ENCODE measurements at regions not wholly inside any gene's neighbourhood (a gene's known extent, or its start where the extent isn't known, plus 50 kb on each side); places are given as distances from the start of the nearest gene placed in this dataset.

- Histone ChIP-seq H3K27me3 (ENCODE audit: control insufficient read depth in 3 of 3, insufficient read depth in 3 of 3, low read length in 3 of 3) (no peaks in the 10 kb centered on the region), H3K9ac (ENCODE audit: low read depth in 1 of 3, low read length in 3 of 3) (no peak overlapping the region), H3K27ac (ENCODE audit: low read depth, low read length) (no peak overlapping the region), H3K36me3 (ENCODE audit: control insufficient read depth in 3 of 3, insufficient read depth in 3 of 3, low read length in 3 of 3) (no peaks in the 10 kb centered on the region), H3K9me3 (ENCODE audit: control insufficient read depth in 3 of 3, low read length in 3 of 3) (no peaks in the 10 kb centered on the region), H3K4me3 (ENCODE audit: low read length in 3 of 3) (no peak overlapping the region), H3K4me1 (ENCODE audit: control insufficient read depth in 3 of 3, insufficient read depth in 3 of 3, low read length in 3 of 3) (no peaks in the 10 kb centered on the region)
Measured at GRCh38 chr10:63077800-63078199, 55.3 kb upstream of the NRBF2 start.

GRCh38 chr10:63072951-63073350 lies 60.2 kb upstream of the NRBF2 start:
- H3K9me3 ChIP-seq (ENCODE audit: control insufficient read depth in 3 of 3, low read length in 3 of 3): no peaks in the 10 kb centered on the region
- H3K27me3 ChIP-seq (ENCODE audit: control insufficient read depth in 3 of 3, insufficient read depth in 3 of 3, low read length in 3 of 3): peaks cover 0 to 3% (median 0%) of the 10 kb centered on the region in 3 donors
- no peak overlapping the region for H3K4me3 ChIP-seq (ENCODE audit: low read length in 3 of 3)
- H3K4me1 ChIP-seq (ENCODE audit: control insufficient read depth in 3 of 3, insufficient read depth in 3 of 3, low read length in 3 of 3): no peaks in the 10 kb centered on the region
- no peak overlapping the region for H3K27ac ChIP-seq (ENCODE audit: low read depth, low read length)
- no peaks in the 10 kb centered on the region for H3K36me3 ChIP-seq (ENCODE audit: control insufficient read depth in 3 of 3, insufficient read depth in 3 of 3, low read length in 3 of 3)
- no peak overlapping the region for H3K9ac ChIP-seq (ENCODE audit: low read depth in 1 of 3, low read length in 3 of 3)

GRCh38 chr10:63071145-63071544 lies 62.0 kb upstream of the NRBF2 start:
- H3K4me1 ChIP-seq (ENCODE audit: control insufficient read depth in 3 of 3, insufficient read depth in 3 of 3, low read length in 3 of 3): no peaks in the 10 kb centered on the region
- H3K9ac ChIP-seq (ENCODE audit: low read depth in 1 of 3, low read length in 3 of 3): no peak overlapping the region
- H3K27me3 ChIP-seq (ENCODE audit: control insufficient read depth in 3 of 3, insufficient read depth in 3 of 3, low read length in 3 of 3): peaks cover 0 to 3% (median 0%) of the 10 kb centered on the region in 3 donors
- no peak overlapping the region for H3K4me3 ChIP-seq (ENCODE audit: low read length in 3 of 3)
- no peaks in the 10 kb centered on the region for H3K9me3 ChIP-seq (ENCODE audit: control insufficient read depth in 3 of 3, low read length in 3 of 3)
- H3K36me3 ChIP-seq (ENCODE audit: control insufficient read depth in 3 of 3, insufficient read depth in 3 of 3, low read length in 3 of 3): no peaks in the 10 kb centered on the region
- no peak overlapping the region for H3K27ac ChIP-seq (ENCODE audit: low read depth, low read length)

GRCh38 chr10:63069318-63069717 lies 63.8 kb upstream of the NRBF2 start:
- no peak overlapping the region for H3K9ac ChIP-seq (ENCODE audit: low read depth in 1 of 3, low read length in 3 of 3)
- no peaks in the 10 kb centered on the region for H3K9me3 ChIP-seq (ENCODE audit: control insufficient read depth in 3 of 3, low read length in 3 of 3)
- H3K36me3 ChIP-seq (ENCODE audit: control insufficient read depth in 3 of 3, insufficient read depth in 3 of 3, low read length in 3 of 3): no peaks in the 10 kb centered on the region
- no peak overlapping the region for H3K27ac ChIP-seq (ENCODE audit: low read depth, low read length)
- H3K4me3 ChIP-seq (ENCODE audit: low read length in 3 of 3): no peak overlapping the region
- no peaks in the 10 kb centered on the region for H3K4me1 ChIP-seq (ENCODE audit: control insufficient read depth in 3 of 3, insufficient read depth in 3 of 3, low read length in 3 of 3)
- peaks cover 0 to 3% (median 0%) of the 10 kb centered on the region in 3 donors for H3K27me3 ChIP-seq (ENCODE audit: control insufficient read depth in 3 of 3, insufficient read depth in 3 of 3, low read length in 3 of 3)

GRCh38 chr10:63068246-63068645 lies 64.9 kb upstream of the NRBF2 start:
- Histone ChIP-seq H3K27me3 (ENCODE audit: control insufficient read depth in 3 of 3, insufficient read depth in 3 of 3, low read length in 3 of 3) (peaks cover 0 to 3% (median 0%) of the 10 kb centered on the region in 3 donors), H3K27ac (ENCODE audit: low read depth, low read length) (no peak overlapping the region), H3K9ac (ENCODE audit: low read depth in 1 of 3, low read length in 3 of 3) (no peak overlapping the region), H3K4me3 (ENCODE audit: low read length in 3 of 3) (no peak overlapping the region), H3K36me3 (ENCODE audit: control insufficient read depth in 3 of 3, insufficient read depth in 3 of 3, low read length in 3 of 3) (no peaks in the 10 kb centered on the region), H3K9me3 (ENCODE audit: control insufficient read depth in 3 of 3, low read length in 3 of 3) (no peaks in the 10 kb centered on the region), H3K4me1 (ENCODE audit: control insufficient read depth in 3 of 3, insufficient read depth in 3 of 3, low read length in 3 of 3) (no peaks in the 10 kb centered on the region)

GRCh38 chr10:63066606-63067005 lies 66.5 kb upstream of the NRBF2 start:
- Histone ChIP-seq H3K9ac (ENCODE audit: low read depth in 1 of 3, low read length in 3 of 3) (no peak overlapping the region), H3K9me3 (ENCODE audit: control insufficient read depth in 3 of 3, low read length in 3 of 3) (no peaks in the 10 kb centered on the region), H3K4me1 (ENCODE audit: control insufficient read depth in 3 of 3, insufficient read depth in 3 of 3, low read length in 3 of 3) (no peaks in the 10 kb centered on the region), H3K36me3 (ENCODE audit: control insufficient read depth in 3 of 3, insufficient read depth in 3 of 3, low read length in 3 of 3) (no peaks in the 10 kb centered on the region), H3K4me3 (ENCODE audit: low read length in 3 of 3) (no peak overlapping the region), H3K27ac (ENCODE audit: low read depth, low read length) (no peak overlapping the region), H3K27me3 (ENCODE audit: control insufficient read depth in 3 of 3, insufficient read depth in 3 of 3, low read length in 3 of 3) (peaks cover 0 to 3% (median 0%) of the 10 kb centered on the region in 3 donors)

GRCh38 chr10:63064706-63065105 lies 68.4 kb upstream of the NRBF2 start:
- Histone ChIP-seq H3K27me3 (ENCODE audit: control insufficient read depth in 3 of 3, insufficient read depth in 3 of 3, low read length in 3 of 3) (peaks cover 0 to 2% (median 0%) of the 10 kb centered on the region in 3 donors), H3K9ac (ENCODE audit: low read depth in 1 of 3, low read length in 3 of 3) (no peak overlapping the region), H3K27ac (ENCODE audit: low read depth, low read length) (no peak overlapping the region), H3K4me1 (ENCODE audit: control insufficient read depth in 3 of 3, insufficient read depth in 3 of 3, low read length in 3 of 3) (peaks cover 0 to under 1% (median under 1%) of the 10 kb centered on the region in 3 donors), H3K9me3 (ENCODE audit: control insufficient read depth in 3 of 3, low read length in 3 of 3) (no peaks in the 10 kb centered on the region), H3K4me3 (ENCODE audit: low read length in 3 of 3) (no peak overlapping the region), H3K36me3 (ENCODE audit: control insufficient read depth in 3 of 3, insufficient read depth in 3 of 3, low read length in 3 of 3) (no peaks in the 10 kb centered on the region)

- H3K36me3 ChIP-seq (ENCODE audit: control insufficient read depth in 3 of 3, insufficient read depth in 3 of 3, low read length in 3 of 3): no peaks in the 10 kb centered on the region
- no peak overlapping the region for H3K9ac ChIP-seq (ENCODE audit: low read depth in 1 of 3, low read length in 3 of 3)
- H3K4me1 ChIP-seq (ENCODE audit: control insufficient read depth in 3 of 3, insufficient read depth in 3 of 3, low read length in 3 of 3): peaks cover 5 to 7% (median 7%) of the 10 kb centered on the region in 3 donors
- no peak overlapping the region for H3K27ac ChIP-seq (ENCODE audit: low read depth, low read length)
- H3K9me3 ChIP-seq (ENCODE audit: control insufficient read depth in 3 of 3, low read length in 3 of 3): no peaks in the 10 kb centered on the region
- no peaks in the 10 kb centered on the region for H3K27me3 ChIP-seq (ENCODE audit: control insufficient read depth in 3 of 3, insufficient read depth in 3 of 3, low read length in 3 of 3)
- no peak overlapping the region for H3K4me3 ChIP-seq (ENCODE audit: low read length in 3 of 3)
Measured at GRCh38 chr10:63058236-63058635, 74.9 kb upstream of the NRBF2 start.

GRCh38 chr10:63057509-63057908 lies 75.6 kb upstream of the NRBF2 start:
- Histone ChIP-seq H3K36me3 (ENCODE audit: control insufficient read depth in 3 of 3, insufficient read depth in 3 of 3, low read length in 3 of 3) (no peaks in the 10 kb centered on the region), H3K9me3 (ENCODE audit: control insufficient read depth in 3 of 3, low read length in 3 of 3) (no peaks in the 10 kb centered on the region), H3K27me3 (ENCODE audit: control insufficient read depth in 3 of 3, insufficient read depth in 3 of 3, low read length in 3 of 3) (no peaks in the 10 kb centered on the region), H3K4me3 (ENCODE audit: low read length in 3 of 3) (no peak overlapping the region), H3K27ac (ENCODE audit: low read depth, low read length) (no peak overlapping the region), H3K9ac (ENCODE audit: low read depth in 1 of 3, low read length in 3 of 3) (no peak overlapping the region), H3K4me1 (ENCODE audit: control insufficient read depth in 3 of 3, insufficient read depth in 3 of 3, low read length in 3 of 3) (peaks cover 5 to 7% (median 7%) of the 10 kb centered on the region in 3 donors)

- H3K4me1 ChIP-seq (ENCODE audit: control insufficient read depth in 3 of 3, insufficient read depth in 3 of 3, low read length in 3 of 3): peaks cover 5 to 7% (median 7%) of the 10 kb centered on the region in 3 donors
- H3K9ac ChIP-seq (ENCODE audit: low read depth in 1 of 3, low read length in 3 of 3): no peak overlapping the region
- H3K27ac ChIP-seq (ENCODE audit: low read depth, low read length): no peak overlapping the region
- H3K27me3 ChIP-seq (ENCODE audit: control insufficient read depth in 3 of 3, insufficient read depth in 3 of 3, low read length in 3 of 3): no peaks in the 10 kb centered on the region
- H3K4me3 ChIP-seq (ENCODE audit: low read length in 3 of 3): no peak overlapping the region
- H3K9me3 ChIP-seq (ENCODE audit: control insufficient read depth in 3 of 3, low read length in 3 of 3): no peaks in the 10 kb centered on the region
- H3K36me3 ChIP-seq (ENCODE audit: control insufficient read depth in 3 of 3, insufficient read depth in 3 of 3, low read length in 3 of 3): no peaks in the 10 kb centered on the region
Measured at GRCh38 chr10:63055705-63056104, 77.4 kb upstream of the NRBF2 start.
